Liver (tissue), 8 donors: ENCODE measurements at regions not wholly inside any gene's neighbourhood (a gene's known extent, or its start where the extent isn't known, plus 50 kb on each side); places are given as distances from the start of the nearest gene placed in this dataset.

Experiments used
- DNase-seq: peaks from one replicate; pipeline ENCODE4 v3.0.0-alpha.2; 2017; ENCODE audit warnings: low spot score
- H3K27ac ChIP-seq, 2 donors: one replicate each; pipeline ENCODE4 v1.7.0; 2013; ENCODE audit warnings: inconsistent platforms in 2 of 2, low read length in 2 of 2, control low read depth in 1 of 2, low read depth in 1 of 2, mild to moderate bottlenecking in 1 of 2
- H3K27me3 ChIP-seq, 4 donors: one replicate each; pipeline versions ENCODE4 v1.6.1 to v1.7.0; 2013; ENCODE audit warnings: low read length in 3 of 4, inconsistent platforms in 1 of 4, mild to moderate bottlenecking in 1 of 4, moderate library complexity in 1 of 4; ENCODE audit not compliant: control insufficient read depth in 4 of 4, insufficient read depth in 4 of 4
- H3K36me3 ChIP-seq, 4 donors: one replicate each; pipeline versions ENCODE4 v1.6.1 to v1.7.0; 2013; ENCODE audit warnings: low read length in 3 of 4, mild to moderate bottlenecking in 3 of 4, low read depth in 1 of 4, moderate library complexity in 1 of 4; ENCODE audit not compliant: control insufficient read depth in 4 of 4, insufficient read depth in 3 of 4
- H3K4me1 ChIP-seq, 4 donors: one replicate each; pipeline versions ENCODE4 v1.6.1 to v1.7.0; 2013; ENCODE audit warnings: low read length in 3 of 4, mild to moderate bottlenecking in 3 of 4, moderate library complexity in 1 of 4; ENCODE audit not compliant: control insufficient read depth in 4 of 4, insufficient read depth in 4 of 4
- H3K4me3 ChIP-seq, 3 donors: one replicate each; pipeline versions ENCODE4 v1.6.1 to v1.7.0; 2013; ENCODE audit warnings: low read length in 3 of 3, control low read depth in 1 of 3, low read depth in 1 of 3, mild to moderate bottlenecking in 1 of 3
- H3K9ac ChIP-seq, 2 donors: one replicate each; pipeline ENCODE4 v1.7.0; 2013; ENCODE audit warnings: low read length in 2 of 2, mild to moderate bottlenecking in 2 of 2, moderate library complexity in 2 of 2, control low read depth in 1 of 2, low read depth in 1 of 2
- H3K9me3 ChIP-seq, 4 donors: one replicate each; pipeline versions ENCODE4 v1.6.1 to v1.7.0; 2013; ENCODE audit warnings: low read length in 3 of 4; ENCODE audit not compliant: control insufficient read depth in 4 of 4
- EGR1 ChIP-seq, 2 donors: IDR thresholded peaks; 2 replicates each; pipeline ENCODE4 v1.6.1; 2016 to 2018; ENCODE audit warnings: antibody characterized with exemption in 2 of 2, low read depth in 2 of 2
- FOXA1 ChIP-seq: IDR thresholded peaks from 2 replicates; pipeline ENCODE4 v1.6.1; 2016; ENCODE audit warnings: antibody characterized with exemption
- FOXA2 ChIP-seq: IDR thresholded peaks from 2 replicates; pipeline ENCODE4 v1.6.1; 2016; ENCODE audit warnings: antibody characterized with exemption
- GABPA ChIP-seq, 2 donors: IDR thresholded peaks in 1 of 2; conservative IDR thresholded peaks in 1 of 2; 2 replicates each; pipeline ENCODE4 v1.6.1; 2016; ENCODE audit warnings: antibody characterized with exemption in 2 of 2, mild to moderate bottlenecking in 1 of 2, moderate library complexity in 1 of 2
- HNF4A ChIP-seq, 2 donors: conservative IDR thresholded peaks; 2 replicates each; pipeline ENCODE4 v1.6.1; 2016; ENCODE audit warnings: antibody characterized with exemption in 2 of 2, mild to moderate bottlenecking in 2 of 2
- HNF4G ChIP-seq: IDR thresholded peaks from 2 replicates; pipeline ENCODE4 v1.6.1; 2016; ENCODE audit warnings: antibody characterized with exemption
- JUND ChIP-seq, 2 donors: IDR thresholded peaks; 2 replicates each; pipeline ENCODE4 v1.6.1; 2016; ENCODE audit warnings: antibody characterized with exemption in 2 of 2
- RAD21 ChIP-seq, 2 donors: IDR thresholded peaks; 2 replicates each; pipeline ENCODE4 v1.6.1; 2016; ENCODE audit warnings: antibody characterized with exemption in 2 of 2, mild to moderate bottlenecking in 2 of 2
- RXRA ChIP-seq, 2 donors: IDR thresholded peaks; 2 replicates each; pipeline ENCODE4 v1.6.1; 2017 to 2018; ENCODE audit warnings: antibody characterized with exemption in 2 of 2, mild to moderate bottlenecking in 1 of 2
- SP1 ChIP-seq: IDR thresholded peaks from 2 replicates; pipeline ENCODE4 v1.6.1; 2018; ENCODE audit warnings: antibody characterized with exemption, mild to moderate bottlenecking
- TAF1 ChIP-seq: conservative IDR thresholded peaks from 2 replicates; pipeline ENCODE4 v1.6.1; 2016; ENCODE audit warnings: antibody characterized with exemption, mild to moderate bottlenecking
- YY1 ChIP-seq: IDR thresholded peaks from 2 replicates; pipeline ENCODE4 v1.6.1; 2016; ENCODE audit warnings: antibody characterized with exemption, mild to moderate bottlenecking
- WGBS: extraction: QIAGEN DNeasy Blood & Tissue Kit; methylation state at CpG from one replicate; pipeline ENCODE4 v1.1.7; 2013; 5-methylcytosine and 5-hydroxymethylcytosine counted together
- TF ChIP-seq, protein P1 (sequence below): IDR thresholded peaks from 2 replicates; pipeline ENCODE4 v1.6.1; 2016; ENCODE audit warnings: antibody characterized with exemption
- TF ChIP-seq, protein P2 (sequence below): fragments of 150-350 bp; IDR thresholded peaks from 2 replicates; pipeline ENCODE4 v1.5.1; 2017; ENCODE audit warnings: improper control_type of control experiment, low read depth, low read length; ENCODE audit not compliant: missing input control
- TF ChIP-seq, protein P3 (sequence below): IDR thresholded peaks from 2 replicates; pipeline ENCODE4 v1.6.1; 2016; ENCODE audit warnings: antibody characterized with exemption
- TF ChIP-seq, protein P4 (sequence below): IDR thresholded peaks from 2 replicates; pipeline ENCODE4 v1.6.1; 2016; ENCODE audit warnings: antibody characterized with exemption, mild to moderate bottlenecking
- TF ChIP-seq, protein P5 (sequence below): IDR thresholded peaks from 2 replicates; pipeline ENCODE4 v1.6.1; 2016; ENCODE audit warnings: antibody characterized with exemption
- donor health status: healthy.
- donor health status: healthy.
- donor health status: healthy.
- donor health status: healthy.
- donor health status: healthy.

DNA sequence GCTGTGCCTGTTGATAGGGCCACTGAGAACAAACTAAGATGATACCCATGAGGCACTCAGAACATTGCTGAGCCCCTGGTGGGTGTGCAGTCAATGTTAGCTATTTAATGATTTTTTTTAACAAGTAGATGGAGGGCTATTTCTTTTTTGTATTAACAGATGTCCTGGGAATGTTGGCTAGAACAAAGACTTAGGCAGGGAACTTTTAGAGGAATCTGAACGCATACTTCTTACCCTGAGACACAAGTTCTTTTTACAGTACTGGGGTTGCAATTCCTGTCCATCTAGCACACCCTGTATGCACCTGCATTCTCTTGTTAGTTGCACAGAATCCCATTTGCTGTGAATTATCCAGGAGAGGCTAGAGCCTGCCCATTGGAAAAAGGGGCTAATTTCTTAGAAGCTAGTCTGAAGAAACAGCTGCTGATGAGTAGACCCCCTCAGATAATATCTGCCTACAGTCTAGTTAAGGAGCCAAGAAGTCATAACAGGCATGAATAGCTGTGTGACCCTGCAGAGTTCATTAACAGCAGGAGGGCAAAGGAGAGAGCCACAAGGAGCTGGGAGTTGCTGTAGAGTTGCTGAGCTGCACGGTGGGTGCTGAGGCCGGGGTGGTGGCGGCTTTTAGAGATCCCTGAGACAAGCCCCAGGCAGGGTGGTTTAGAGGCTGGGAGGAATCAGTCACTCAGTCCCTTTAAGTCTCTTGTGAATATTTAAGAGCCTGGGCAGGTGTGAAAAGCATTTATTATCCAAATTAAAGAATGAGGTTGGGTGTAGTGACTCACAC lies 103.7 kb upstream of the FZD8 start:
- Histone ChIP-seq H3K9ac (no peak overlapping the region), H3K27ac (no peak overlapping the region), H3K36me3 (no peaks in the 10 kb centered on the region), H3K9me3 (no peaks in the 10 kb centered on the region), H3K4me1 (peaks cover 0 to 4% (median 0%) of the 10 kb centered on the region in 4 donors), H3K4me3 (no peak overlapping the region), H3K27me3 (no peaks in the 10 kb centered on the region)
- TF ChIP-seq RXRA (IDR thresholded peaks at IDR 0.05) = no peak
- no peak for TF ChIP-seq YY1
- no peak for TF ChIP-seq RAD21 (IDR thresholded peaks at IDR 0.05)
- TF ChIP-seq HNF4G = no peak
- no peak for TF ChIP-seq EGR1 (IDR thresholded peaks at IDR 0.05; ENCODE audit: low read depth in 2 of 2)
- WGBS = 91% methylated on average over 4 of the region's 4 CpGs
- no peak for DNase-seq

DNA sequence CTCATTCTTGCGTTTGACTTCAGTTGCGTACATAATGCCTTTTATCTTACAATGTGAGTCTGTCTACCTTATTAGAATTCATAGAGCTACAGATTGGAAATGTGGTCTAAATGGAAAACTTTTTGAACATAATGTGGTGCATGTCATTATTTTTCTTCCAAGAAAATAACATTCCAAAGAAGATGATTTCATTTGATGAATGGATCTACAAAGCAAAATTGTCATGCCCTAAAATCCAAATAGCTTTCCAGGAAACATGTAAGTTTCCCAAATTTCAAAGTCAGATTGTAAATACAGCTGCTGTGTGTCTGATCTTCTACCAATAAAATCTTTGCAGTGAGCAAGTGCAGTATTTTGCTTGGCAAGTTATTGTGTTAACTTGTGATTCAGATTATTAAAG lies 101.8 kb upstream of the FZD8 start:
- Histone ChIP-seq H3K9me3 (no peaks in the 10 kb centered on the region), H3K4me1 (no peaks in the 10 kb centered on the region), H3K27me3 (no peaks in the 10 kb centered on the region), H3K27ac (no peak overlapping the region), H3K9ac (no peak overlapping the region), H3K36me3 (no peaks in the 10 kb centered on the region), H3K4me3 (no peak overlapping the region)
- TF ChIP-seq RXRA (IDR thresholded peaks at IDR 0.05) (no peak), HNF4G (no peak), EGR1 (IDR thresholded peaks at IDR 0.05; ENCODE audit: low read depth in 2 of 2) (no peak), JUND (IDR thresholded peaks at IDR 0.05) (no peak), SP1 (no peak), GABPA (IDR thresholded peaks at IDR 0.05 in 1 of 2, conservative IDR thresholded peaks at IDR 0.05 in 1 of 2) (no peak), RAD21 (IDR thresholded peaks at IDR 0.05) (no peak), FOXA2 (no peak), FOXA1 (no peak), HNF4A (conservative IDR thresholded peaks at IDR 0.05) (no peak), TAF1 (no peak)
- TF ChIP-seq, protein P1, sequence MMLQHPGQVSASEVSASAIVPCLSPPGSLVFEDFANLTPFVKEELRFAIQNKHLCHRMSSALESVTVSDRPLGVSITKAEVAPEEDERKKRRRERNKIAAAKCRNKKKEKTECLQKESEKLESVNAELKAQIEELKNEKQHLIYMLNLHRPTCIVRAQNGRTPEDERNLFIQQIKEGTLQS = no peak
- TF ChIP-seq, protein P2, sequence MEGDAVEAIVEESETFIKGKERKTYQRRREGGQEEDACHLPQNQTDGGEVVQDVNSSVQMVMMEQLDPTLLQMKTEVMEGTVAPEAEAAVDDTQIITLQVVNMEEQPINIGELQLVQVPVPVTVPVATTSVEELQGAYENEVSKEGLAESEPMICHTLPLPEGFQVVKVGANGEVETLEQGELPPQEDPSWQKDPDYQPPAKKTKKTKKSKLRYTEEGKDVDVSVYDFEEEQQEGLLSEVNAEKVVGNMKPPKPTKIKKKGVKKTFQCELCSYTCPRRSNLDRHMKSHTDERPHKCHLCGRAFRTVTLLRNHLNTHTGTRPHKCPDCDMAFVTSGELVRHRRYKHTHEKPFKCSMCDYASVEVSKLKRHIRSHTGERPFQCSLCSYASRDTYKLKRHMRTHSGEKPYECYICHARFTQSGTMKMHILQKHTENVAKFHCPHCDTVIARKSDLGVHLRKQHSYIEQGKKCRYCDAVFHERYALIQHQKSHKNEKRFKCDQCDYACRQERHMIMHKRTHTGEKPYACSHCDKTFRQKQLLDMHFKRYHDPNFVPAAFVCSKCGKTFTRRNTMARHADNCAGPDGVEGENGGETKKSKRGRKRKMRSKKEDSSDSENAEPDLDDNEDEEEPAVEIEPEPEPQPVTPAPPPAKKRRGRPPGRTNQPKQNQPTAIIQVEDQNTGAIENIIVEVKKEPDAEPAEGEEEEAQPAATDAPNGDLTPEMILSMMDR = no peak
- TF ChIP-seq, protein P3, sequence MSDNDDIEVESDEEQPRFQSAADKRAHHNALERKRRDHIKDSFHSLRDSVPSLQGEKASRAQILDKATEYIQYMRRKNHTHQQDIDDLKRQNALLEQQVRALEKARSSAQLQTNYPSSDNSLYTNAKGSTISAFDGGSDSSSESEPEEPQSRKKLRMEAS = no peak
- TF ChIP-seq, protein P4, sequence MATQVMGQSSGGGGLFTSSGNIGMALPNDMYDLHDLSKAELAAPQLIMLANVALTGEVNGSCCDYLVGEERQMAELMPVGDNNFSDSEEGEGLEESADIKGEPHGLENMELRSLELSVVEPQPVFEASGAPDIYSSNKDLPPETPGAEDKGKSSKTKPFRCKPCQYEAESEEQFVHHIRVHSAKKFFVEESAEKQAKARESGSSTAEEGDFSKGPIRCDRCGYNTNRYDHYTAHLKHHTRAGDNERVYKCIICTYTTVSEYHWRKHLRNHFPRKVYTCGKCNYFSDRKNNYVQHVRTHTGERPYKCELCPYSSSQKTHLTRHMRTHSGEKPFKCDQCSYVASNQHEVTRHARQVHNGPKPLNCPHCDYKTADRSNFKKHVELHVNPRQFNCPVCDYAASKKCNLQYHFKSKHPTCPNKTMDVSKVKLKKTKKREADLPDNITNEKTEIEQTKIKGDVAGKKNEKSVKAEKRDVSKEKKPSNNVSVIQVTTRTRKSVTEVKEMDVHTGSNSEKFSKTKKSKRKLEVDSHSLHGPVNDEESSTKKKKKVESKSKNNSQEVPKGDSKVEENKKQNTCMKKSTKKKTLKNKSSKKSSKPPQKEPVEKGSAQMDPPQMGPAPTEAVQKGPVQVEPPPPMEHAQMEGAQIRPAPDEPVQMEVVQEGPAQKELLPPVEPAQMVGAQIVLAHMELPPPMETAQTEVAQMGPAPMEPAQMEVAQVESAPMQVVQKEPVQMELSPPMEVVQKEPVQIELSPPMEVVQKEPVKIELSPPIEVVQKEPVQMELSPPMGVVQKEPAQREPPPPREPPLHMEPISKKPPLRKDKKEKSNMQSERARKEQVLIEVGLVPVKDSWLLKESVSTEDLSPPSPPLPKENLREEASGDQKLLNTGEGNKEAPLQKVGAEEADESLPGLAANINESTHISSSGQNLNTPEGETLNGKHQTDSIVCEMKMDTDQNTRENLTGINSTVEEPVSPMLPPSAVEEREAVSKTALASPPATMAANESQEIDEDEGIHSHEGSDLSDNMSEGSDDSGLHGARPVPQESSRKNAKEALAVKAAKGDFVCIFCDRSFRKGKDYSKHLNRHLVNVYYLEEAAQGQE = no peak
- TF ChIP-seq, protein P5, sequence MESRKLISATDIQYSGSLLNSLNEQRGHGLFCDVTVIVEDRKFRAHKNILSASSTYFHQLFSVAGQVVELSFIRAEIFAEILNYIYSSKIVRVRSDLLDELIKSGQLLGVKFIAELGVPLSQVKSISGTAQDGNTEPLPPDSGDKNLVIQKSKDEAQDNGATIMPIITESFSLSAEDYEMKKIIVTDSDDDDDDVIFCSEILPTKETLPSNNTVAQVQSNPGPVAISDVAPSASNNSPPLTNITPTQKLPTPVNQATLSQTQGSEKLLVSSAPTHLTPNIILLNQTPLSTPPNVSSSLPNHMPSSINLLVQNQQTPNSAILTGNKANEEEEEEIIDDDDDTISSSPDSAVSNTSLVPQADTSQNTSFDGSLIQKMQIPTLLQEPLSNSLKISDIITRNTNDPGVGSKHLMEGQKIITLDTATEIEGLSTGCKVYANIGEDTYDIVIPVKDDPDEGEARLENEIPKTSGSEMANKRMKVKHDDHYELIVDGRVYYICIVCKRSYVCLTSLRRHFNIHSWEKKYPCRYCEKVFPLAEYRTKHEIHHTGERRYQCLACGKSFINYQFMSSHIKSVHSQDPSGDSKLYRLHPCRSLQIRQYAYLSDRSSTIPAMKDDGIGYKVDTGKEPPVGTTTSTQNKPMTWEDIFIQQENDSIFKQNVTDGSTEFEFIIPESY = no peak
- DNase-seq = no peak
- WGBS = 89% methylated on average over 2 of the region's 2 CpGs
